H1 (cell line): ENCODE measurements at regions not wholly inside any gene's neighbourhood (a gene's known extent, or its start where the extent isn't known, plus 50 kb on each side); places are given as distances from the start of the nearest gene placed in this dataset.

ENCODE experiments used
- CTCF ChIA-PET: fragments of 300-600 bp; sonication (Branson Sonifier 250); formaldehyde crosslinking; loops from one replicate; lab custom pipeline; 2021; ENCODE audit not compliant: partially characterized antibody; lab: Charles Lee
- POLR2A ChIA-PET: fragments of 300-600 bp; sonication (Branson Sonifier 250); formaldehyde crosslinking; loops from one replicate; lab custom pipeline; 2021; ENCODE audit warnings: inconsistent platforms; ENCODE audit not compliant: partially characterized antibody; lab: Charles Lee
- DNase-seq, 2 experiments: peaks; one replicate each; pipeline versions ENCODE4 v3.0.0 to v3.0.0-alpha.2; 2010 to 2022; ENCODE audit warnings: low spot score in 2 of 2, low read depth in 1 of 2, mixed read lengths in 1 of 2
- FAIRE-seq: peaks from 2 replicates; lab custom pipeline; 2011; peaks lifted over from hg19 to GRCh38; lab: Jason Lieb, UNC
- H2AFZ ChIP-seq: 2 replicates; pipeline ENCODE4 v1.8.1; 2012; ENCODE audit warnings: low read length, inconsistent platforms
- H2AK5ac ChIP-seq: 2 replicates; pipeline ENCODE4 v1.6.1; 2013; ENCODE audit warnings: low read depth, low read length
- H2BK120ac ChIP-seq: replicated peaks from 2 replicates; pipeline ENCODE3; 2013; ENCODE audit warnings: low read depth, low read length, inconsistent platforms
- H2BK12ac ChIP-seq: 2 replicates; pipeline ENCODE4 v1.6.1; 2013; ENCODE audit warnings: low read depth, low read length
- H2BK15ac ChIP-seq: 2 replicates; pipeline ENCODE4 v1.6.1; 2013; ENCODE audit warnings: low read length
- H2BK20ac ChIP-seq: 2 replicates; pipeline ENCODE4 v1.6.1; 2013; ENCODE audit warnings: low read length
- H2BK5ac ChIP-seq: 2 replicates; pipeline ENCODE4 v1.6.1; 2013; ENCODE audit warnings: low read depth, low read length
- H3K14ac ChIP-seq: 2 replicates; pipeline ENCODE4 v1.6.1; 2013; ENCODE audit warnings: inconsistent platforms; ENCODE audit not compliant: insufficient read length
- H3K18ac ChIP-seq: 2 replicates; pipeline ENCODE4 v1.6.1; 2013; ENCODE audit warnings: low read length; ENCODE audit errors: extremely low read depth
- H3K23ac ChIP-seq: 2 replicates; pipeline ENCODE4 v1.6.1; 2013; ENCODE audit warnings: inconsistent platforms; ENCODE audit not compliant: insufficient read length
- H3K23me2 ChIP-seq: 2 replicates; pipeline ENCODE4 v1.6.1; 2013; ENCODE audit warnings: low read depth, low read length
- H3K27ac ChIP-seq: 2 replicates; pipeline ENCODE4 v1.6.1; 2011; ENCODE audit warnings: low read depth, low read length, inconsistent platforms
- H3K27me3 ChIP-seq, 4 experiments: replicated peaks in 1 of 4; 1 replicate in 1 of 4; 2 replicates in 3 of 4; pipeline versions ENCODE4 v1.6.1 to v1.8.1; 2011 to 2013; ENCODE audit warnings: low read length in 3 of 4, mild to moderate bottlenecking in 3 of 4, inconsistent platforms in 2 of 4, mixed read lengths in 2 of 4, moderate library complexity in 1 of 4; ENCODE audit not compliant: control insufficient read depth in 3 of 4, insufficient read depth in 3 of 4; ENCODE audit errors: extremely low read depth in 1 of 4
- H3K36me3 ChIP-seq, 4 experiments: 2 replicates each; pipeline versions ENCODE4 v1.6.1 to v1.8.1; 2011 to 2013; ENCODE audit warnings: mild to moderate bottlenecking in 4 of 4, low read length in 3 of 4, moderate library complexity in 2 of 4, control low read depth in 1 of 4, inconsistent platforms in 1 of 4; ENCODE audit not compliant: insufficient read depth in 4 of 4, control insufficient read depth in 2 of 4
- H3K4ac ChIP-seq: replicated peaks from 2 replicates; pipeline ENCODE3; 2013; ENCODE audit warnings: low read length, low read depth, mixed read lengths, inconsistent platforms; ENCODE audit not compliant: insufficient read length
- H3K4me1 ChIP-seq, 4 experiments: replicated peaks in 1 of 4; 1 replicate in 1 of 4; 2 replicates in 3 of 4; pipeline versions ENCODE4 v1.6.1 to v1.8.1; 2011 to 2013; ENCODE audit warnings: low read length in 3 of 4, inconsistent platforms in 2 of 4, mixed read lengths in 1 of 4; ENCODE audit not compliant: insufficient read depth in 4 of 4, control insufficient read depth in 3 of 4
- H3K4me2 ChIP-seq, 2 experiments: 2 replicates each; pipeline versions ENCODE4 v1.6.1 to v1.8.1; 2011 to 2013; ENCODE audit warnings: low read depth in 2 of 2, low read length in 2 of 2, control low read depth in 1 of 2, inconsistent platforms in 1 of 2, mild to moderate bottlenecking in 1 of 2; ENCODE audit not compliant: insufficient read depth in 1 of 2
- H3K4me3 ChIP-seq, 4 experiments: fragments of 200-600, 300-600 bp in 1 of 4; sonication (generic), shearing (Covaris generic), sonication (Bioruptor Twin) in 1 of 4; 2 replicates each; pipeline versions ENCODE4 v1.5.1 to v1.8.1; 2011 to 2016; ENCODE audit warnings: low read length in 4 of 4, low read depth in 3 of 4, control low read depth in 2 of 4, inconsistent platforms in 2 of 4, mild to moderate bottlenecking in 2 of 4, mixed read lengths in 1 of 4, moderate library complexity in 1 of 4; ENCODE audit not compliant: insufficient read depth in 2 of 4; ENCODE audit errors: extremely low read depth in 1 of 4
- H3K56ac ChIP-seq: replicated peaks from 2 replicates; pipeline ENCODE3; 2013; ENCODE audit warnings: low read depth, mild to moderate bottlenecking, mixed read lengths, low read length, inconsistent platforms; ENCODE audit not compliant: insufficient read length
- H3K79me1 ChIP-seq: 2 replicates; pipeline ENCODE4 v1.6.1; 2013; ENCODE audit warnings: low read depth, low read length, control low read depth
- H3K79me2 ChIP-seq, 2 experiments: 2 replicates each; pipeline versions ENCODE4 v1.6.1 to v1.8.1; 2012 to 2013; ENCODE audit warnings: low read length in 2 of 2, mild to moderate bottlenecking in 2 of 2, inconsistent platforms in 1 of 2; ENCODE audit not compliant: insufficient read depth in 2 of 2, control insufficient read depth in 1 of 2
- H3K9ac ChIP-seq, 4 experiments: replicated peaks in 1 of 4; 1 replicate in 1 of 4; 2 replicates in 3 of 4; pipeline versions ENCODE4 v1.6.1 to v1.8.1; 2011 to 2013; ENCODE audit warnings: low read depth in 3 of 4, low read length in 3 of 4, control low read depth in 2 of 4, mild to moderate bottlenecking in 2 of 4, moderate library complexity in 2 of 4, inconsistent platforms in 1 of 4; ENCODE audit errors: extremely low read depth in 1 of 4
- H3K9me3 ChIP-seq, 2 experiments: 2 replicates each; pipeline versions ENCODE4 v1.6.1 to v1.8.1; 2012 to 2013; ENCODE audit warnings: mild to moderate bottlenecking in 2 of 2, moderate library complexity in 2 of 2, control low read depth in 1 of 2, inconsistent platforms in 1 of 2, low read depth in 1 of 2, low read length in 1 of 2, mixed read lengths in 1 of 2; ENCODE audit not compliant: insufficient read depth in 2 of 2
- H4K20me1 ChIP-seq, 2 experiments: replicated peaks in 1 of 2; 2 replicates each; pipeline versions ENCODE3 to v1.8.1; 2011 to 2013; ENCODE audit warnings: inconsistent platforms in 2 of 2, low read length in 2 of 2, mild to moderate bottlenecking in 1 of 2; ENCODE audit not compliant: insufficient read depth in 2 of 2, control insufficient read depth in 1 of 2
- H4K5ac ChIP-seq: 2 replicates; pipeline ENCODE4 v1.6.1; 2013; ENCODE audit warnings: low read length, low read depth, mixed read lengths, inconsistent platforms; ENCODE audit not compliant: insufficient read length
- H4K8ac ChIP-seq: 2 replicates; pipeline ENCODE4 v1.8.0; 2013; ENCODE audit warnings: mild to moderate bottlenecking, moderate library complexity, low read length, inconsistent platforms; ENCODE audit not compliant: insufficient read depth; ENCODE audit errors: extremely low read depth
- H4K91ac ChIP-seq: replicated peaks from 2 replicates; pipeline ENCODE3; 2013; ENCODE audit warnings: low read length, mixed read lengths, inconsistent platforms; ENCODE audit not compliant: insufficient read length
- ATF3 ChIP-seq: IDR thresholded peaks from 2 replicates; pipeline ENCODE4 v1.6.1; 2011; ENCODE audit warnings: low read depth, mild to moderate bottlenecking, low read length; ENCODE audit not compliant: insufficient read depth
- BRCA1 ChIP-seq: IDR thresholded peaks from 2 replicates; pipeline ENCODE4 v1.6.1; 2012; ENCODE audit warnings: low read depth, low read length, improper control_type of control experiment
- FOSL1 ChIP-seq: IDR thresholded peaks from 2 replicates; pipeline ENCODE4 v1.6.1; 2011; ENCODE audit warnings: mild to moderate bottlenecking, low read depth, low read length, moderate library complexity; ENCODE audit not compliant: insufficient read depth
- HDAC2 ChIP-seq, 2 experiments: fragments of 300-600 bp in 1 of 2; sonication (generic) in 1 of 2; IDR thresholded peaks; 2 replicates each; pipeline ENCODE4 v1.6.1; 2011 to 2012; ENCODE audit warnings: low read depth in 2 of 2, low read length in 2 of 2, mild to moderate bottlenecking in 2 of 2, moderate library complexity in 2 of 2, borderline replicate concordance in 1 of 2, inconsistent platforms in 1 of 2
- POLR2A ChIP-seq, 2 experiments: IDR thresholded peaks; 1 replicate in 1 of 2; 2 replicates in 1 of 2; pipeline ENCODE4 v1.6.1; 2011; ENCODE audit warnings: low read depth in 2 of 2, low read length in 2 of 2, mild to moderate bottlenecking in 2 of 2; ENCODE audit errors: control extremely low read depth in 1 of 2
- TBP ChIP-seq: IDR thresholded peaks from 2 replicates; pipeline ENCODE4 v1.6.1; 2011; ENCODE audit warnings: low read depth, low read length, improper control_type of control experiment
- TEAD4 ChIP-seq: IDR thresholded peaks from 2 replicates; pipeline ENCODE4 v1.6.1; 2012; ENCODE audit warnings: low read depth, low read length, inconsistent platforms, mixed read lengths
- WGBS, 2 experiments: shearing (Covaris generic) in 1 of 2; methylation state at CpG; one replicate each; pipeline versions ENCODE4 v1.1.6 to v1.1.7; 2013 to 2015; ENCODE audit warnings: low lambda C conversion rate in 2 of 2, mixed read lengths in 2 of 2, inconsistent platforms in 1 of 2, low coverage in 1 of 2, missing lambda C conversion rate in 1 of 2; ENCODE audit not compliant: insufficient replicate concordance in 2 of 2, insufficient coverage in 1 of 2, insufficient read length in 1 of 2; ENCODE audit errors: extremely low coverage in 1 of 2, missing lambda C conversion rate in 1 of 2; 5-methylcytosine and 5-hydroxymethylcytosine counted together

GRCh38 chr13:89843621-89844020 is 1503.9 kb upstream of the MIR17HG start:
- H3K4me1 ChIP-seq = no peaks in the 10 kb centered on the region
- H2AFZ ChIP-seq = no peak overlapping the region
- H4K5ac ChIP-seq = no peak overlapping the region
- H3K4me2 ChIP-seq = no peak overlapping the region
- no peak overlapping the region for H2BK12ac ChIP-seq
- no peak overlapping the region for H4K8ac ChIP-seq
- H3K4me3 ChIP-seq = no peak overlapping the region
- no peaks in the 10 kb centered on the region for H3K27me3 ChIP-seq
- H3K23me2 ChIP-seq = no peaks in the 10 kb centered on the region
- H2BK20ac ChIP-seq = no peak overlapping the region
- no peak overlapping the region for H4K91ac ChIP-seq
- H3K79me2 ChIP-seq = no peaks in the 10 kb centered on the region
- no peak for TF ChIP-seq BRCA1
- TF ChIP-seq POLR2A (IDR thresholded peaks at IDR 0.05; ENCODE audit: control extremely low read depth in 1 of 2, low read depth in 2 of 2, low read length in 2 of 2) = no peak
- no peak for TF ChIP-seq TBP
- no peak for TF ChIP-seq HDAC2 (IDR thresholded peaks at IDR 0.05; ENCODE audit: borderline replicate concordance in 1 of 2, low read depth in 2 of 2, low read length in 2 of 2)
- no peak for TF ChIP-seq TEAD4
- no peak for TF ChIP-seq ATF3
- no peak for TF ChIP-seq FOSL1
- no peaks in the 10 kb centered on the region for H4K20me1 ChIP-seq
- H2BK15ac ChIP-seq = no peak overlapping the region
- H3K23ac ChIP-seq = no peak overlapping the region
- no peak overlapping the region for H3K9ac ChIP-seq
- no peaks in the 10 kb centered on the region for H3K9me3 ChIP-seq
- no peak overlapping the region for H3K18ac ChIP-seq
- no peak overlapping the region for H2BK120ac ChIP-seq
- no peak overlapping the region for H2AK5ac ChIP-seq
- no peak overlapping the region for H3K4ac ChIP-seq
- ChIA-PET CTCF (no interaction called here), POLR2A (no interaction called here)
- no peak overlapping the region for H2BK5ac ChIP-seq
- H3K27ac ChIP-seq = no peak overlapping the region
- 92% methylated on average over 1 of the region's 1 CpG; no CpG with 5 or more reads in 1 of the 2 experiments for WGBS, 2 experiments
- H3K14ac ChIP-seq = no peak overlapping the region
- FAIRE-seq (no peak), DNase-seq (no peak)
- no peaks in the 10 kb centered on the region for H3K36me3 ChIP-seq
- H3K56ac ChIP-seq = no peak overlapping the region
- H3K79me1 ChIP-seq = no peaks in the 10 kb centered on the region
